HepG2 (cell line): ENCODE measurements at regions not wholly inside any gene's neighbourhood (a gene's known extent, or its start where the extent isn't known, plus 50 kb on each side); places are given as distances from the start of the nearest gene placed in this dataset.
A peak's percentile ranks its signal among the peaks of the same experiment; 100 is the strongest.

Experiments used
- ATF1 ChIP-seq: IDR thresholded peaks from 2 replicates; pipeline ENCODE4 v1.6.1; 2016; ENCODE audit warnings: mild to moderate bottlenecking, control low read depth
- ATF7-NPFF ChIP-seq: sonication (generic); formaldehyde crosslinking; IDR thresholded peaks from 2 replicates; pipeline ENCODE4 v1.8.1; 2023; ENCODE audit warnings: mild to moderate bottlenecking, low read depth, missing genetic modification reagents, moderate library complexity
- BORCS8-MEF2B ChIP-seq: sonication (generic); formaldehyde crosslinking; IDR thresholded peaks from 2 replicates; pipeline ENCODE4 v1.8.0; 2022; ENCODE audit warnings: mild to moderate bottlenecking, missing genetic modification reagents
- CREB1 ChIP-seq, 2 experiments: fragments of 450-650 bp in 1 of 2; IDR thresholded peaks; 2 replicates each; pipeline ENCODE4 v1.6.1; 2016 to 2017; ENCODE audit warnings: control low read depth in 1 of 2, mild to moderate bottlenecking in 1 of 2, missing compliant biosample characterization in 1 of 2, missing genetic modification characterization in 1 of 2
- DNMT1 ChIP-seq: sonication (generic); formaldehyde crosslinking; IDR thresholded peaks from 2 replicates; pipeline ENCODE4 v1.5.1; 2020; ENCODE audit warnings: mild to moderate bottlenecking, missing genetic modification reagents
- FOXP1 ChIP-seq, 2 experiments: fragments of 450-650 bp in 1 of 2; IDR thresholded peaks; 2 replicates each; pipeline ENCODE4 v1.6.1; 2017 to 2018; ENCODE audit warnings: antibody characterized with exemption in 1 of 2
- HNF4A ChIP-seq: sonication (generic); formaldehyde crosslinking; IDR thresholded peaks from 2 replicates; pipeline ENCODE4 v1.4.0; 2020; ENCODE audit warnings: missing genetic modification reagents
- HNRNPK ChIP-seq: fragments of 200-400 bp; formaldehyde crosslinking; IDR thresholded peaks from 2 replicates; pipeline ENCODE4 v1.6.1; 2018; ENCODE audit warnings: low read length, low read depth, moderate library complexity, mild to moderate bottlenecking; ENCODE audit not compliant: poor library complexity, severe bottlenecking
- HOXA5 ChIP-seq: sonication (generic); formaldehyde crosslinking; IDR thresholded peaks from 2 replicates; pipeline ENCODE4 v1.4.0; 2020; ENCODE audit warnings: missing genetic modification reagents
- IRF2 ChIP-seq: IDR thresholded peaks from 2 replicates; pipeline ENCODE4 v1.6.1; 2018; ENCODE audit warnings: missing genetic modification reagents, missing compliant biosample characterization
- KAT8 ChIP-seq: IDR thresholded peaks from 2 replicates; pipeline ENCODE4 v1.6.1; 2016; ENCODE audit warnings: missing genetic modification reagents, missing compliant biosample characterization
- MBD4 ChIP-seq: IDR thresholded peaks from 2 replicates; pipeline ENCODE4 v1.6.1; 2012; ENCODE audit warnings: low read length, inconsistent platforms, borderline replicate concordance
- NFRKB ChIP-seq: fragments of 450-650 bp; IDR thresholded peaks from 2 replicates; pipeline ENCODE4 v1.6.1; 2017
- NPAS2 ChIP-seq: sonication (generic); formaldehyde crosslinking; IDR thresholded peaks from 2 replicates; pipeline ENCODE4 v1.8.0; 2022; ENCODE audit warnings: mild to moderate bottlenecking, missing genetic modification reagents, borderline replicate concordance
- NR1H2 ChIP-seq: sonication (generic); formaldehyde crosslinking; IDR thresholded peaks from 2 replicates; pipeline ENCODE4 v1.8.1; 2022; ENCODE audit warnings: low read depth, missing genetic modification reagents, borderline replicate concordance
- TMF1 ChIP-seq: sonication (generic); formaldehyde crosslinking; IDR thresholded peaks from 2 replicates; pipeline ENCODE4 v1.8.1; 2022; ENCODE audit warnings: low read depth, missing genetic modification reagents
- ZKSCAN1 ChIP-seq: fragments of 150-350 bp; IDR thresholded peaks from 2 replicates; pipeline ENCODE4 v1.6.1; 2014; ENCODE audit warnings: low read length
- ZNF468 ChIP-seq: sonication (generic); formaldehyde crosslinking; IDR thresholded peaks from 2 replicates; pipeline ENCODE4 v1.8.0; 2022; ENCODE audit warnings: mild to moderate bottlenecking, moderate library complexity, missing genetic modification reagents
- ZNF558 ChIP-seq: sonication (generic); formaldehyde crosslinking; IDR thresholded peaks from 2 replicates; pipeline ENCODE4 v1.9.0; 2022; ENCODE audit warnings: mild to moderate bottlenecking, missing genetic modification reagents, borderline replicate concordance
- ZNF562 ChIP-seq: sonication (generic); formaldehyde crosslinking; IDR thresholded peaks from 2 replicates; pipeline ENCODE4 v1.8.0; 2022; ENCODE audit warnings: missing genetic modification reagents, borderline replicate concordance
- ZNF589 ChIP-seq: sonication (generic); formaldehyde crosslinking; conservative IDR thresholded peaks from 2 replicates; pipeline ENCODE4 v1.8.0; 2022; ENCODE audit warnings: mild to moderate bottlenecking, moderate library complexity, missing genetic modification reagents
- ZNF607 ChIP-seq: sonication (generic); formaldehyde crosslinking; IDR thresholded peaks from 2 replicates; pipeline ENCODE4 v1.5.1; 2020; ENCODE audit warnings: missing genetic modification reagents, mild to moderate bottlenecking, borderline replicate concordance
- ZNF629 ChIP-seq: sonication (generic); formaldehyde crosslinking; conservative IDR thresholded peaks from 2 replicates; pipeline ENCODE4 v1.5.0; 2020; ENCODE audit warnings: missing genetic modification reagents
- ZNF720 ChIP-seq: sonication (generic); formaldehyde crosslinking; IDR thresholded peaks from 2 replicates; pipeline ENCODE4 v1.4.0; 2020; ENCODE audit warnings: missing genetic modification reagents
- ZNF768 ChIP-seq: sonication (generic); formaldehyde crosslinking; IDR thresholded peaks from 2 replicates; pipeline ENCODE4 v1.4.0; 2020; ENCODE audit warnings: missing genetic modification reagents
- ZSCAN31 ChIP-seq: sonication (generic); formaldehyde crosslinking; IDR thresholded peaks from 2 replicates; pipeline ENCODE4 v1.5.0; 2020; ENCODE audit warnings: low read depth, mild to moderate bottlenecking, missing genetic modification reagents
- ZZZ3 ChIP-seq: sonication (generic); formaldehyde crosslinking; IDR thresholded peaks from 2 replicates; pipeline ENCODE4 v1.4.0; 2020; ENCODE audit warnings: missing genetic modification reagents, mild to moderate bottlenecking, borderline replicate concordance
- TF ChIP-seq, protein P1 (sequence below): sonication (generic); formaldehyde crosslinking; IDR thresholded peaks from 2 replicates; pipeline ENCODE4 v1.5.0; 2020; ENCODE audit warnings: mild to moderate bottlenecking, missing genetic modification reagents

DNA sequence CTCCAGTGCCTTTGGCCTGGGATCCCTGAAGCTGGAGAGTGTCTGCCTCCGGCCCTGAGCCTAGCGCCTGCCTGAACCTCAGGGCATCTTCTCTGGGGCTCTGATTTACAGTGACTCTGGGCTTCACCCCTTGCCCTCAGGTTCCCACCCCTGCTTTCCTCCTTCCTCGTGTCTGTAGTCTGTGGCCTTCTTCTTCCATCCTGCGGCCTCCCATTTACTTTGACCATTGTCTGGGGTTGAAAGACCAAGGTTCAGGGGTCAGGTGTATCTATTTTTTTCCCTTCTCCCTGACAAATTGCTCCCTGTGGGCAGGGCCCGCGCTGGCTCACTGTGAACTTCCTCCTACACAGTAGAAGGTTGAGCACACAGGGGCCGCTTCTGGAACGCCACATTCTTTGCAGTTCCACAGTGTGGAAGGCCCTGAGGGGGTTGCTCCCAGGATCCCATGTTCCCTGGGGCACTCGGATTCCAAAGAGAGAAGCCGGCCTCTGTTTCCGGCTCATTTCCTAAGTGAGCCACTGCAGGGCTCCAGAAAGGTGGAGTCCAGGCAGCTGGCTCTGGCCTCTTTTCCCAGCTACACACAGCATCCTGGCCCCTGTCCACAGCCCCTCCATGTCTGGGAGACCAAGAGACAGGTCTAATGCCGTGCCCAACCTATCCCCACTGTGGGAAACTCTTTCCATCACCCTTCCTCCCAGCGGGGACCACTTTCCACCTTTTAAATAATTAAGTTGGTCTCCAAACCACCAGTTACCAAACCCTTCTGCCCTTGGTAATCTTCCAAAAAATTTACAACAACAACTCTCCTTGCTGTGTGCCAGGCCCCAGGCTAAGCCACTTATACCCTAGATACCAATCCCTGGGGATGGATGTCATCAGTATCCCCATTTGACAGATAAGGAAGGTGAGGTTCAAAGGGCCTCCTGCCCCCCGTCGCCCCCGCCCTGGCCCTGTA lies 140.3 kb upstream of the IER5L start (continued):
- TF ChIP-seq ZNF607 (CRISPR knock-in tag) (no peak), NR1H2 (CRISPR knock-in tag) (no peak), MBD4 (no peak), TMF1 (CRISPR knock-in tag) (no peak), BORCS8-MEF2B (CRISPR knock-in tag) (no peak), ZNF589 (CRISPR knock-in tag) (no peak), HNRNPK (no peak), NPAS2 (CRISPR knock-in tag) (no peak), ZKSCAN1 (no peak), ZNF562 (CRISPR knock-in tag) (no peak), ZNF720 (CRISPR knock-in tag) (no peak), ZSCAN31 (peak; percentile 39; the same call in 1 of the 2 replicates), IRF2 (CRISPR knock-in tag) (0 out of 2 replicates have a peak, but pooled peaks have one; percentile 15), ATF7-NPFF (CRISPR knock-in tag) (no peak), HOXA5 (CRISPR knock-in tag) (peak; percentile 63; the same call in 1 of the 2 replicates), HNF4A (CRISPR knock-in tag) (peak; percentile 88), DNMT1 (CRISPR knock-in tag) (no peak), ZNF558 (CRISPR knock-in tag) (no peak), ZNF768 (CRISPR knock-in tag) (no peak), FOXP1 (IDR thresholded peaks at IDR 0.05) (no peak), FOXP1 (CRISPR knock-in tag; IDR thresholded peaks at IDR 0.05) (0 out of 2 replicates have a peak, but pooled peaks have one; percentile 14), KAT8 (peak; percentile 46; the same call in 1 of the 2 replicates), ZNF629 (CRISPR knock-in tag) (0 out of 2 replicates have a peak, but pooled peaks have one; percentile 41), CREB1 (IDR thresholded peaks at IDR 0.05) (no peak), CREB1 (CRISPR knock-in tag; IDR thresholded peaks at IDR 0.05) (no peak), ATF1 (CRISPR knock-in tag) (no peak), NFRKB (no peak), ZNF468 (no peak), ZZZ3 (no peak)
- TF ChIP-seq, protein P1, sequence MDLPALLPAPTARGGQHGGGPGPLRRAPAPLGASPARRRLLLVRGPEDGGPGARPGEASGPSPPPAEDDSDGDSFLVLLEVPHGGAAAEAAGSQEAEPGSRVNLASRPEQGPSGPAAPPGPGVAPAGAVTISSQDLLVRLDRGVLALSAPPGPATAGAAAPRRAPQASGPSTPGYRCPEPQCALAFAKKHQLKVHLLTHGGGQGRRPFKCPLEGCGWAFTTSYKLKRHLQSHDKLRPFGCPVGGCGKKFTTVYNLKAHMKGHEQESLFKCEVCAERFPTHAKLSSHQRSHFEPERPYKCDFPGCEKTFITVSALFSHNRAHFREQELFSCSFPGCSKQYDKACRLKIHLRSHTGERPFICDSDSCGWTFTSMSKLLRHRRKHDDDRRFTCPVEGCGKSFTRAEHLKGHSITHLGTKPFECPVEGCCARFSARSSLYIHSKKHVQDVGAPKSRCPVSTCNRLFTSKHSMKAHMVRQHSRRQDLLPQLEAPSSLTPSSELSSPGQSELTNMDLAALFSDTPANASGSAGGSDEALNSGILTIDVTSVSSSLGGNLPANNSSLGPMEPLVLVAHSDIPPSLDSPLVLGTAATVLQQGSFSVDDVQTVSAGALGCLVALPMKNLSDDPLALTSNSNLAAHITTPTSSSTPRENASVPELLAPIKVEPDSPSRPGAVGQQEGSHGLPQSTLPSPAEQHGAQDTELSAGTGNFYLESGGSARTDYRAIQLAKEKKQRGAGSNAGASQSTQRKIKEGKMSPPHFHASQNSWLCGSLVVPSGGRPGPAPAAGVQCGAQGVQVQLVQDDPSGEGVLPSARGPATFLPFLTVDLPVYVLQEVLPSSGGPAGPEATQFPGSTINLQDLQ: no peak
